Heart left ventricle (tissue), 13 donors: ENCODE measurements at regions not wholly inside any gene's neighbourhood (a gene's known extent, or its start where the extent isn't known, plus 50 kb on each side); places are given as distances from the start of the nearest gene placed in this dataset.

ENCODE experiments used
- CTCF ChIP-seq, 12 donors: fragments of 200-600 bp; sonication (generic) in 4 of 12; IDR thresholded peaks; one replicate each; pipeline versions ENCODE4 v1.5.0 to v1.8.0; 2018 to 2022; ENCODE audit warnings: antibody characterized with exemption in 12 of 12, mild to moderate bottlenecking in 5 of 12
- POLR2A ChIP-seq, 2 donors: fragments of 450-650 bp; IDR thresholded peaks; one replicate each; pipeline ENCODE4 v1.6.1; 2017; ENCODE audit warnings: antibody characterized with exemption in 2 of 2, mild to moderate bottlenecking in 2 of 2, moderate library complexity in 2 of 2
- donor health status: ischemic (EF 13 %, LVEDD 7.1; RV severe dilation, severe dysfunction).
- donor health status: DM: no; HTN: yes; CAD: no.
- donor health status: DM: no; HTN: no; CAD: no.
- donor health status: ischemic (EF 25% LVEDD 6.9; RV normal size, moderate dysfunction).
- donor health status: ischemic (EF 25% LVEDD 5.7; RV mildly dilated, moderate dysfunction).
- donor health status: ischemic (EF 35%, LVEDD 5.7; RV mildly dilated, moderate dysfunction).
- donor health status: nonischemic (EF 11% LVEDD 7.7; RV severe dilation, severe dysfunction).
- donor health status: DM: yes; HTN: yes; CAD: no.
- donor health status: PGD.
- donor health status: ischemic (EF 29% LVEDD 5.4; RV normal size, mild dysfunction).
- donor health status: nonischemic (EF 23%, LVEDD 6.1; RV moderate dilation, normal function).

GRCh38 chr6:147053311-147053921 is 150.8 kb upstream of the STXBP5 start:
- TF ChIP-seq CTCF (IDR thresholded peaks at IDR 0.05), result no peak
- TF ChIP-seq POLR2A (IDR thresholded peaks at IDR 0.05), result no peak
